ENCODE measurements at regions not wholly inside any gene's neighbourhood (a gene's known extent, or its start where the extent isn't known, plus 50 kb on each side); places are given as distances from the start of the nearest gene placed in this dataset.

GRCh38 chr6:4668271-4669179 lies 107.7 kb upstream of the CDYL start:
- no peak for TF ChIP-seq CTCF (IDR thresholded peaks at IDR 0.05)
- DNase-seq (ENCODE audit: low spot score) (no peak), ATAC-seq (ENCODE audit: low FRiP score) (no peak)

- ATAC-seq (ENCODE audit: low FRiP score), result no peak
- TF ChIP-seq CTCF (IDR thresholded peaks at IDR 0.05), result no peak
- DNase-seq (ENCODE audit: low spot score), result no peak
Measured at GRCh38 chr6:4667591-4667990, 108.6 kb upstream of the CDYL start.

- ATAC-seq (ENCODE audit: low FRiP score) (no peak), DNase-seq (ENCODE audit: low spot score) (no peak)
- no peak for TF ChIP-seq CTCF (IDR thresholded peaks at IDR 0.05)
Measured at GRCh38 chr6:4666886-4667513, 109.2 kb upstream of the CDYL start.

GRCh38 chr6:4665489-4666417 lies 110.5 kb upstream of the CDYL start:
- DNase-seq (ENCODE audit: low spot score) (no peak), ATAC-seq (ENCODE audit: low FRiP score) (no peak)
- TF ChIP-seq CTCF (IDR thresholded peaks at IDR 0.05), result no peak

- no peak for ATAC-seq (ENCODE audit: low FRiP score)
- no peak for DNase-seq (ENCODE audit: low spot score)
- no peak for TF ChIP-seq CTCF (IDR thresholded peaks at IDR 0.05)
Measured at GRCh38 chr6:4664911-4665310, 111.3 kb upstream of the CDYL start.

- no peak for DNase-seq (ENCODE audit: low spot score)
- no peak for TF ChIP-seq CTCF (IDR thresholded peaks at IDR 0.05)
- peak; percentile 75 for ATAC-seq (ENCODE audit: low FRiP score)
Measured at GRCh38 chr6:4664117-4664626, 112.0 kb upstream of the CDYL start.
